K562 (cell line): ENCODE measurements at regions not wholly inside any gene's neighbourhood (a gene's known extent, or its start where the extent isn't known, plus 50 kb on each side); places are given as distances from the start of the nearest gene placed in this dataset.

Experiments
- KAT7 ChIP-seq: sonication (generic); formaldehyde crosslinking; IDR thresholded peaks from 2 replicates; pipeline ENCODE4 v1.8.0; 2022; ENCODE audit warnings: missing genetic modification reagents, mild to moderate bottlenecking, borderline replicate concordance
- NCOA1 ChIP-seq: fragments of 450-650 bp; IDR thresholded peaks from 2 replicates; pipeline ENCODE4 v1.6.1; 2016; ENCODE audit warnings: low read depth
- POLR2AphosphoS5 ChIP-seq: IDR thresholded peaks from 2 replicates; pipeline ENCODE4 v1.6.1; 2011; ENCODE audit warnings: mild to moderate bottlenecking, low read depth, low read length, moderate library complexity; ENCODE audit not compliant: control insufficient read depth, insufficient read depth
- RB1 ChIP-seq: fragments of 450-650 bp; IDR thresholded peaks from 2 replicates; pipeline ENCODE4 v1.6.1; 2017; ENCODE audit warnings: low read depth, mild to moderate bottlenecking
- ZNF184 ChIP-seq: sonication (generic); formaldehyde crosslinking; IDR thresholded peaks from 2 replicates; pipeline ENCODE4 v1.5.0; 2020; ENCODE audit warnings: missing genetic modification reagents
- ZNF79 ChIP-seq: fragments of 250-450 bp; sonication (Bioruptor Pico); IDR thresholded peaks from 2 replicates; pipeline ENCODE4 v1.4.0; 2020; ENCODE audit warnings: low read depth, mild to moderate bottlenecking, moderate library complexity
- TF ChIP-seq, protein P1 (sequence below), 2 experiments: fragments of 450-650 bp in 1 of 2; sonication (generic) in 1 of 2; formaldehyde crosslinking; conservative IDR thresholded peaks; 2 replicates each; pipeline versions ENCODE4 v1.4.0 to v1.8.1; 2020 to 2022; ENCODE audit warnings: mild to moderate bottlenecking in 1 of 2, missing genetic modification reagents in 1 of 2
- TF ChIP-seq, protein P2 (sequence below), 3 experiments: IDR thresholded peaks in 2 of 3; conservative IDR thresholded peaks in 1 of 3; 2 replicates each; pipeline ENCODE4 v1.5.1; 2011 to 2012; ENCODE audit warnings: low read length in 3 of 3, mild to moderate bottlenecking in 3 of 3, control low read depth in 2 of 3, improper control_type of control experiment in 1 of 3, inconsistent platforms in 1 of 3, low read depth in 1 of 3, mixed read lengths in 1 of 3, moderate library complexity in 1 of 3; ENCODE audit not compliant: insufficient read depth in 2 of 3

DNA sequence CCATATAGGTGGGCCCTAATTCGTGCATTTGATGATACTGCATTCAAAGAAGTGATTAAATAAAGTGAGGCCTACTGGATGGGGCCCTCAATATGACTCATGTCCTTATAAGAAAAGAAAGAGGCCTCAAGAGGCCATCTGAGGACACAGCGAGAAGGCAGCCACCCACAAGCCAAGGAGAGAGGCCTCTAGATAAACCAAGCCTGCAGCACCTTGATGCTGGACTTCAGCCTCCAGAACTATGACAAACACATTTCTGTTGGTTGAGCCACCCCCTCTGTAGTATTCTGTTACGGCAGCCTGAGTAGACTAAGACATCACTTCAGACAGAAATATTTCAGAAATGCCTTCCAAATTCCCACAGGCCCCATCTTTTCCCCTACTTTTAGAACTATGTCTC lies 82.5 kb upstream of the PLEKHG1 start:
- TF ChIP-seq NCOA1 (no peak), KAT7 (CRISPR knock-in tag) (no peak), ZNF184 (CRISPR knock-in tag) (no peak), POLR2AphosphoS5 (no peak), ZNF79 (CRISPR knock-in tag) (no peak), RB1 (no peak)
- TF ChIP-seq, protein P1, sequence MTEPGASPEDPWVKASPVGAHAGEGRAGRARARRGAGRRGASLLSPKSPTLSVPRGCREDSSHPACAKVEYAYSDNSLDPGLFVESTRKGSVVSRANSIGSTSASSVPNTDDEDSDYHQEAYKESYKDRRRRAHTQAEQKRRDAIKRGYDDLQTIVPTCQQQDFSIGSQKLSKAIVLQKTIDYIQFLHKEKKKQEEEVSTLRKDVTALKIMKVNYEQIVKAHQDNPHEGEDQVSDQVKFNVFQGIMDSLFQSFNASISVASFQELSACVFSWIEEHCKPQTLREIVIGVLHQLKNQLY (CRISPR knock-in tag; conservative IDR thresholded peaks at IDR 0.05), result no peak
- TF ChIP-seq, protein P2, sequence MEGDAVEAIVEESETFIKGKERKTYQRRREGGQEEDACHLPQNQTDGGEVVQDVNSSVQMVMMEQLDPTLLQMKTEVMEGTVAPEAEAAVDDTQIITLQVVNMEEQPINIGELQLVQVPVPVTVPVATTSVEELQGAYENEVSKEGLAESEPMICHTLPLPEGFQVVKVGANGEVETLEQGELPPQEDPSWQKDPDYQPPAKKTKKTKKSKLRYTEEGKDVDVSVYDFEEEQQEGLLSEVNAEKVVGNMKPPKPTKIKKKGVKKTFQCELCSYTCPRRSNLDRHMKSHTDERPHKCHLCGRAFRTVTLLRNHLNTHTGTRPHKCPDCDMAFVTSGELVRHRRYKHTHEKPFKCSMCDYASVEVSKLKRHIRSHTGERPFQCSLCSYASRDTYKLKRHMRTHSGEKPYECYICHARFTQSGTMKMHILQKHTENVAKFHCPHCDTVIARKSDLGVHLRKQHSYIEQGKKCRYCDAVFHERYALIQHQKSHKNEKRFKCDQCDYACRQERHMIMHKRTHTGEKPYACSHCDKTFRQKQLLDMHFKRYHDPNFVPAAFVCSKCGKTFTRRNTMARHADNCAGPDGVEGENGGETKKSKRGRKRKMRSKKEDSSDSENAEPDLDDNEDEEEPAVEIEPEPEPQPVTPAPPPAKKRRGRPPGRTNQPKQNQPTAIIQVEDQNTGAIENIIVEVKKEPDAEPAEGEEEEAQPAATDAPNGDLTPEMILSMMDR (IDR thresholded peaks at IDR 0.05 in 2 of 3, conservative IDR thresholded peaks at IDR 0.05 in 1 of 3; ENCODE audit: insufficient read depth in 2 of 3, low read depth in 1 of 3, low read length in 3 of 3), result no peak
